NCI-H1092 treated with DMSO at 0.1 percent for 48 hours (cell line): ENCODE measurements at regions not wholly inside any gene's neighbourhood (a gene's known extent, or its start where the extent isn't known, plus 50 kb on each side); places are given as distances from the start of the nearest gene placed in this dataset.
A peak's percentile ranks its signal among the peaks of the same experiment; 100 is the strongest.

Source experiments
- DNase-seq: peaks from one replicate; lab custom pipeline; 2025; lab: John Stamatoyannopoulos, UW

DNA sequence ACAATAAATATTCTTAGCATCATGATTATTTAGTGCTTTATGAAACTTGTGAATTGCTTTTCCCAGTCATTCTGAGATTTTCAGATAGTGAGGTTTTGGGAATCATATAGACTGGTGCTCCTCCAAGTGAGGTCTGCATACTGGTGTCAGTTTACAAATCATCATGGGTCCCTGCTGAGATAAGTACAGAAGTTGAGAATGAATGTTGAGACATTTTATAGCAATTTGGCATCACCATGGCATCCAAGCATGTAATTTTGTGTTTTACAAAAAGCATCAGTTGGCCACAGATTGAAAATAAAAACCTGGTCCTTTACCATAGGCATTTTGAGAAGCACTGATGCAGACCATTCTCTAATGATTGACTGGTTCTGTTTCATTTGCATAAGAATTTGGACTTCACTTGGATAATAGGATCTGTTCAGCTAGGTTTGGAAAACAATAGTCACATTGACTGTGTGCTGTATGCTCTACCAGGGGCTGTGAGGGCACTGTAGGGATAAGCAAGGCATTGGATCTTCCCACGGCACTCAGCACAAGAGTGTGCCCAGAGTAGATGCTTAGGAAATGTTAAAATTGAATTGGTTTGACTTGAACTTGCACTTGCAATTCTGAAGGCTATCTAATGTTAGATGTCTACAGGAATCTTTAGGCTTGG lies 79.0 kb upstream of the JUN start:
- DNase-seq = no peak

- no peak for DNase-seq
Observed at GRCh38 chr1:58864654-58865053, 80.8 kb upstream of the JUN start.

DNA sequence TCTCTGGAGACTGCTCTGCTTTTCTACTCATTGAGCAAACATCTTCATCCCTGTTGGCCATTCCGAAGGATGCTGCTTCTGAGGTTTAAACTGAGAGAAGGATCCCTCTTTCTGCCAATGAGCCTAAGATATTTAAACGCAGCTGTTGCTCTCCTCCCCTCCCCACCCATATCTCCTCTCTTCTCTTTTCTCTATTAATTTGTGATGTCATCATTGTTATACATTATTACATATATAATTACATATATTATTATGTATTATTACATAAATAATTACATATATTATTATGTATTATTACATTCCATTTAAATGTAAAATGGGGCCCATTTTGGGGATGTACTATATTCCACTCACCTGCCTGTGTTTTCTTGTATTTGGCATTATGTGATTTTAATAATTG lies 82.7 kb upstream of the JUN start:
- DNase-seq = no peak

DNA sequence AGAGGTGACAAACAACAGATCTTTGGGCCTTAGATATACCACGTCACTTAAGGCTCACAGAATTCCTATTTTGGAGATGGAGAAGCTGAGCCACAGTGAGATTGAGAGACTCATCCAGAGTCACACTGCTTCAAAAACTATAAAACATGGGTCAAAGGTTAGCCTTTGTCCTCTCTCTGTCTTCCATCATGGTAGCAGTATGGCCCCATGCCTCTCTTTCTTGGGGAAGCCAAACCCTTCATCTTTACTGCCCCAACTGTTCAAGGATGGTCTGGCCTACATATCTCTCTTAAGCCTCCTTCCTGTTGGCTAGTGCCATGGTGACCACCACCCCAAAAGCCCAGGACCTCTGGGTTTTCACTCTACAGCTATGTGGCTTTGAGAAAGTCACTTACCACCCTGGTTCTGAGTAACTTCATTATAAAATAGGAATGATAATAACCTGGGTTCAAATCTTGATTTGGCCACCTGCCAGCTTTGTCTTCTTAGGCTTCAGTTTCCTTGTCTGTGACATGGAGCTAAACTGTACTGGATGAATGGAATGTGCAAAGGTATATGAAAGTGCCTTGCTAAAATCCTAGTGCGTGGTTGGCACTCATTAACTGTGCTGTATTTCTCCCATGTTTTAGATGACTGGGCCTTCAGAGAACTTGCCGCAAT lies 85.9 kb upstream of the JUN start:
- DNase-seq = no peak

DNA sequence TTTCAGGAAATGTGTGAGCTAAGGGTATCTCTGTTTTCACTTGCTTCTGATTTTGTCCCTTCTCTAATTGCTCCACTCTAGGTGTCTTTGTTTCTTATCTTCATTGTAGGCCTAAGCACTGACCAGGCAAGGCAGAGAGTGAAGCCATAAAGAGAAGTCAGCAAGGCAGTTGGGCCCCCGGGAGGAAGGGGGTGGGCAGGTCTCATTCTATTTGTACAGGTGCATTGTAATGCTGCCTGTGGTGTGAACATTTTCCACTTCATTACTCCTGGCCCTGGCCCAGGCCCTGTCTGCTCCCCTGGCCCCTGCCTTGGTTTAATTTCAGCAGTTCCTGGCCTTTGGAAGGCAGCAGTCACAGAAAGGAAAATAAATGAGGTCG lies 86.4 kb upstream of the JUN start:
- DNase-seq = peak; percentile 88

- DNase-seq = no peak
Observed at GRCh38 chr1:58874342-58874741, 90.5 kb upstream of the JUN start.

- DNase-seq = peak; percentile 92
Observed at GRCh38 chr1:58874757-58875755, 91.2 kb upstream of the JUN start.

DNA sequence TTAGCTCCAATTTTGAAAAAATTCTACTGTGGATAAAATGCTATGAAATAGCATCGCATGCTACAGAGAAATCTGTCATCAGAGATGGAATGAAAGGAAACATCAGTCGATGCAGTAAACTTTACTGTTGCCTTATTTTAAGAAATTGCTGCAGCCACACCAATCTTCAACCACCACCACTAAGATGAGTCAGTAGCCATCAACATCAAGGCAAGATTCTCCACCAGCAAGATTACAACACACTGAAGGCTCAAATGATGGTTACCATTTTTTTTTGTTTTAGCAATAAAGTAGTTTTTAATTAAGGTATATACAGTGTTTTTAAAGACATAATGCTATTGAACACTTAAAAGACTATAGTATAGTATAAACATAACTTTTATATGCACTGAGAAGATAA lies 95.6 kb upstream of the JUN start:
- no peak for DNase-seq

DNA sequence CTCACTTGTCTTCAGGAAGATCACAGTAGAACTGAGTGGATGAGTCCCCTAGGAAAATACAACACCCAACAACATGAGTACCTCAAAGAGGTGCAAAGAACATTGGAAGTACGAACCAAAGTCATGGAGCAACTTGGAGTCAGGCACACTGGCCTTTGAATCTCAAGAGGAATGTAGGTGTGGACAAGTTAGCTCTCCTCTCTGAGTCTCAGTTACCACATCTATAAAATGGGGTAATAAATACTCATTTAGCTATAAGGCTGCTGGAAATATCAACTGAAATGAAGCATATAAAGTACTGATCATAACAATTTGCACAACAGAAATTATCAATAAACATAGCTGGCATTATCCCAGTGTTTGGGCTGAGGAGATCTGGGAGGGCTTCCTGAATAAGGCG lies 96.7 kb upstream of the JUN start:
- no peak for DNase-seq

DNA sequence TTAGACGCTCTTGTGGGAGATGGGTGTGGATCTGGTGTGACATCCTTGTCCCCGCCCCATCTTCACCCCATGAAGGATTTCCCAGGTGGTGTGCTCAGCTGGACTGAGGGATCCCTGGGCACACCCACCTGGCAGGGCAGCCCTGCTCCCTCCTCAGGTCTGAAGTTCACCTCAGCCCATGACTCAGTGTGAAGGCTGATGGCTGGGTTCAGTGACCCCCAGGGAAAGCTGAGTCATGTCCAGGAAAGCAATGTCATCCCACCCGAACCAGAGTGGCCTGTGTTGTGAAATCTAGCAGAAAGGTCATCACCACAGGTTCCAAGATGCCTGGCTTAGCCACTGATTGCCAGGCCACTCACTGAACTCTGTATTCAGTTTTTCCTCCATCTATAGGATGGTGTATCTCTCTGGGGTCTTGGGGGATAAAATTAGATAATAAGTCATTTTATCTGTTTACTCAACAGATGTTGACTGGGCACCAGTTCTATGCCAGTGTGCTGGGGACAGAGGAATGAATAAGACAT lies 97.7 kb upstream of the JUN start:
- DNase-seq = no peak

GRCh38 chr1:58882322-58882948 lies 98.6 kb upstream of the JUN start:
- DNase-seq = peak; percentile 40

DNA sequence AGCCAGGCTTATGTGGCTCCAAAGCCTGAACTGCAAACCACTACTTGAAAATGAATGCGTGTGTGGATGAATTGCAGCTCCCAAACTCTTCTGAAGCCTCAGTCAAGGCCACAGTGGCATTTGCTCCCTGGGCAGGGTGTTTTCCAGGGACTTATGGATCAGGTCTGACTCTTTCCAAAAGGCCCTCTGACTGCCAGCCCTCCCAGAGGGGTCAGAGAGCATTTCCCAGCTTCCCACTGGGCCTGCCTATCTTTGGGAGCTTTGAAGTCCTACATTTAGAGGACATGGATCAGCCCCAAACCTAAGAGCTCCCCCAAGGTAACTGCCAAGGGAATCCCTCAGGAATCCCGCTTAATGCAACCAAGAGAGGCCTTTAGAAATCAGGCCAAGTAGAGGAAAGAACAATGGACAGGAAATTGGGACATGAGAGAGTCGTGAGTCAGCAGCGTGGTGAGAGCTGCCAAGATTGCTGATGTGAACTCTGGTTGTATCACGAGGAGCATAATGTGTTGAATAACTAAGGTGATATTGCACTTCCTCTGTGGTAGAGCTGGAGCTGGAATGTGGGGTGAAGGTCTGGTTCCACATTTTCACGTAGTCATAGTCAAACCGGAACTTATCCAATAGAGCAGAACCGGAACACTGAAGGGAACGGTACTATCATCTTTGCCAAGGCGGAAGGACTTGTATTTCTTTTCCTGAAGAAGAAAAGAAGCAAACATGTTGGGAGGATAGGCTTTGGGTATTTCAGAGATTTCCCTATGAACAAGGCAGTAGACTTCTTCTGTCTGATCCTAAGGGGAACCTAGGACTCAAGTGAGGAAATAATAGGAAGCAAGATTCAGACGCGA lies 99.4 kb upstream of the JUN start:
- DNase-seq = peak; percentile 52

- peak; percentile 15 for DNase-seq
Observed at GRCh38 chr1:58883888-58884482, 100.1 kb upstream of the JUN start.

DNA sequence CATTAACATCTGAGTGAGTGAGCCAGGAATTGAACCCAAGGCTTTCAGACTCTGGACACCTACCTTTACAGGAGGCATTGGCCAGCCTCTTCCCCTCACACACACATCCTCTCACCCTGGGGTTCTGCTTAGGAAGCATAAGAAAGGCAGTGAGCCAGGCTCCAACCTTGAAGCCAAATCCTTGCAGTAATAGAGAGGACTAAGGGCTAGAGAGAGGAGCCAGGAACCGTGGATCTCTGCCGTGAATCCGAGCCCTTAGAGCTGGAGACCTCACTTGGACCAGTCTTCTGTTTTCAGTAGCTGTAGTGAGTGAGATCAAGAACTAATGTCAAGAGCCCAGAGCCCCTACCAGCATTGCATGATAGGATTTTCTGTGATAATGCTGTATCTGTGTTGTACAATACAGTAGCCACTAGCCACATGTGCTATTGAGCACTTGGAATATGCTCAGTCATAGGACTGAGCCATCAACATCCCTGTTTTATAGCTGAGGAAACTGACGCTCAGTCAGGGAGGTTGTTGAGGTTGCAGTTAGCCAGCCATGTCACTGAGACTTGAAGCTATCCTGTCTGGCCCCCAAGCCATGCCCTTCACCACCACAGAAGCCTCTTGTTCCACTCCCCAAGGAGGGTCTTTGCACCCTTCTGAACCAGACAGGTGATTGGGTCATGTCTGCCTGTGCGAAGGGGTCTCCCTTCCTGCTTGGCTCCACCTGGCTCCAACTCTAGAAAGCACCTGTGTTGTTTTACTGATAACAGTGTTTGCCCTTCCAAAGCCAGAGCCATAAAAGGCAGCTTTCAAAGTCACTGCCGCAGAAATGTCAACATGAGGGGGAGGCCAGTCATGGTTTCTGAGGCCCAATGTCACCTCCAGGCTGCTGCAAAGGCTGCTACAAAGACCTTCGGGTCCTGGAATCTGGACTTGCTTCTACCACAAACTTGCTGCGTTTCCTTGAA lies 101.1 kb upstream of the JUN start:
- peak; percentile 83 for DNase-seq

DNA sequence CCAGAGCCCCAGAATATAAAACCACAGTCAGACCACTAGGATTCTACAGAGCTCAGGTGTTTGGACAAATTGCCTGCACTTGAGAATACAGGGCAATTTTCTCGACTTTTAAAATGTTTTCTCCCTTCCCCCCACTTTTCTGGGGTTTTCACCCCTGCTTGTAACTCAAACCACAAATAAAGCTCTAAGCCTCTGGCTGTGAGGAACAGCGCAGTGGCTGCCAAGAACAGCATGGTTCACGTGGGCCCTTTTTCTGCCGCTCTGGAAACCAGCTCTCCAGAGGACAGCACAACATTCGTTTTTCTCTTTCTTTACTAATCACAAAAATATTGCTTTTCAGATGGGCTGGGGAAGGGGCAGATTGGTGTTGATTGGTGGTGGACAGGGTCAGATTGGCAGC lies 102.2 kb upstream of the JUN start:
- peak; percentile 49 for DNase-seq

DNA sequence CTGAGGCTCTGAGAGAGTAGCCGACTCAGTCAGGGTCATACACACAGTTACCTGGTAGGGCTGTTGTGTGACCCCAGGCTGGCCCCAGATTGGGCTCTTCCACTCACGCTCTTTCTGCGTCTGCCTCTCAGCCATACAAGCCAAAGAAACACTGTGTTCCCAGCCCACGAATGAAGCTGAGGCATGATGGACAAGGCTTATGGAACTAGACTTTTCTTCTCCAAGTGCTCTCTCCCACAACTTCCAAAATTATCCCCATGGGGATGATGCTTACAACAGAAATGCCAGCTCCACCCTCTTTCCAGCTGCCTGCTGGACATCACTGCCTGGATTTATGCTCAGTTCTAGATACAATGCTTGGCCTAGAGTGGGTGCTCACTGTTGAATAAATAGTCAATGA lies 102.8 kb upstream of the JUN start:
- no peak for DNase-seq

GRCh38 chr1:58887059-58887458 lies 103.2 kb upstream of the JUN start:
- no peak for DNase-seq

- DNase-seq = no peak
Observed at GRCh38 chr1:58888833-58889232, 105.0 kb upstream of the JUN start.

GRCh38 chr1:58890113-58890512 lies 106.3 kb upstream of the JUN start:
- DNase-seq = no peak

- no peak for DNase-seq
Observed at GRCh38 chr1:58890609-58891008, 106.8 kb upstream of the JUN start.
